H9 (cell line): ENCODE measurements at regions not wholly inside any gene's neighbourhood (a gene's known extent, or its start where the extent isn't known, plus 50 kb on each side); places are given as distances from the start of the nearest gene placed in this dataset.

Experiments used
- DNase-seq: peaks from one replicate; pipeline ENCODE4 v3.0.0-alpha.2; 2017
- H2AFZ ChIP-seq: one replicate; pipeline ENCODE4 v1.6.1; 2013; ENCODE audit warnings: mild to moderate bottlenecking, low read length, control low read depth, moderate library complexity
- H2AK5ac ChIP-seq: 2 replicates; pipeline ENCODE4 v1.6.1; 2013; ENCODE audit warnings: low read length, control low read depth, mixed read lengths; ENCODE audit not compliant: insufficient read length
- H2BK120ac ChIP-seq: one replicate; pipeline ENCODE4 v1.6.1; 2013; ENCODE audit warnings: low read depth, mild to moderate bottlenecking, low read length, control low read depth, inconsistent platforms; ENCODE audit not compliant: poor library complexity, severe bottlenecking
- H2BK12ac ChIP-seq: 2 replicates; pipeline ENCODE4 v1.6.1; 2013; ENCODE audit warnings: low read length, control low read depth, mixed read lengths, low read depth; ENCODE audit not compliant: insufficient read length
- H2BK15ac ChIP-seq: 2 replicates; pipeline ENCODE4 v1.6.1; 2013; ENCODE audit warnings: low read depth, low read length, control low read depth
- H2BK20ac ChIP-seq: one replicate; pipeline ENCODE4 v1.6.1; 2013; ENCODE audit warnings: low read depth, mild to moderate bottlenecking, low read length, control low read depth, inconsistent platforms; ENCODE audit not compliant: poor library complexity, severe bottlenecking
- H2BK5ac ChIP-seq: 2 replicates; pipeline ENCODE4 v1.6.1; 2013; ENCODE audit warnings: low read length, control low read depth, mixed read lengths; ENCODE audit not compliant: insufficient read length
- H3K14ac ChIP-seq: 2 replicates; pipeline ENCODE4 v1.6.1; 2013; ENCODE audit warnings: low read length, control low read depth; ENCODE audit not compliant: insufficient read depth
- H3K18ac ChIP-seq: 2 replicates; pipeline ENCODE4 v1.6.1; 2013; ENCODE audit warnings: low read depth, mild to moderate bottlenecking, mixed read lengths, low read length, control low read depth; ENCODE audit not compliant: insufficient read length
- H3K23ac ChIP-seq: 2 replicates; pipeline ENCODE4 v1.6.1; 2013; ENCODE audit warnings: low read length, control low read depth, mixed read lengths, low read depth; ENCODE audit not compliant: insufficient read length
- H3K23me2 ChIP-seq: 2 replicates; pipeline ENCODE4 v1.6.1; 2013; ENCODE audit warnings: low read depth, mild to moderate bottlenecking, mixed read lengths, low read length, control low read depth; ENCODE audit not compliant: insufficient read length, poor library complexity, severe bottlenecking
- H3K27ac ChIP-seq: 2 replicates; pipeline ENCODE4 v1.5.1; 2013; ENCODE audit warnings: low read length, control low read depth, mixed read lengths, low read depth; ENCODE audit not compliant: insufficient read length
- H3K27me3 ChIP-seq: 2 replicates; pipeline ENCODE4 v1.6.1; 2013; ENCODE audit warnings: low read length, control low read depth, inconsistent platforms; ENCODE audit not compliant: insufficient read depth
- H3K4ac ChIP-seq: 2 replicates; pipeline ENCODE4 v1.6.1; 2013; ENCODE audit warnings: low read depth, mild to moderate bottlenecking, control low read depth, inconsistent platforms, low read length, moderate library complexity
- H3K4me1 ChIP-seq: 2 replicates; pipeline ENCODE4 v1.6.1; 2013; ENCODE audit warnings: low read length, control low read depth, inconsistent platforms; ENCODE audit not compliant: insufficient read depth
- H3K4me2 ChIP-seq: 2 replicates; pipeline ENCODE4 v1.6.1; 2013; ENCODE audit warnings: low read length, control low read depth, mixed read lengths; ENCODE audit not compliant: insufficient read length, insufficient read depth
- H3K56ac ChIP-seq: 2 replicates; pipeline ENCODE4 v1.6.1; 2013; ENCODE audit warnings: low read depth, mild to moderate bottlenecking, mixed read lengths, low read length, control low read depth; ENCODE audit not compliant: insufficient read length
- H3K79me1 ChIP-seq: 2 replicates; pipeline ENCODE4 v1.6.1; 2013; ENCODE audit warnings: low read depth, mild to moderate bottlenecking, moderate library complexity, low read length, control low read depth, inconsistent platforms; ENCODE audit not compliant: insufficient read depth, poor library complexity, severe bottlenecking
- H3K79me2 ChIP-seq: 2 replicates; pipeline ENCODE4 v1.6.1; 2013; ENCODE audit warnings: low read length, control low read depth, inconsistent platforms; ENCODE audit not compliant: insufficient read depth
- H3K9ac ChIP-seq: 2 replicates; pipeline ENCODE4 v1.6.1; 2013; ENCODE audit warnings: low read length, control low read depth, mixed read lengths; ENCODE audit not compliant: insufficient read length; ENCODE audit errors: extremely low read depth
- H3K9me3 ChIP-seq: one replicate; pipeline ENCODE4 v1.6.1; 2013; ENCODE audit warnings: low read depth, low read length, inconsistent platforms; ENCODE audit not compliant: control insufficient read depth
- H3T11ph ChIP-seq: one replicate; pipeline ENCODE4 v1.6.1; 2013; ENCODE audit warnings: mild to moderate bottlenecking, low read length, control low read depth, inconsistent platforms
- H4K20me1 ChIP-seq: one replicate; pipeline ENCODE4 v1.6.1; 2013; ENCODE audit not compliant: control insufficient read depth, insufficient read length, insufficient read depth
- H4K5ac ChIP-seq: 2 replicates; pipeline ENCODE4 v1.6.1; 2013; ENCODE audit warnings: low read depth, mild to moderate bottlenecking, mixed read lengths, low read length, control low read depth; ENCODE audit not compliant: insufficient read length
- H4K8ac ChIP-seq: replicated peaks from 2 replicates; pipeline ENCODE4 v1.6.1; 2013; ENCODE audit warnings: low read length, control low read depth, mixed read lengths, low read depth; ENCODE audit not compliant: insufficient read length
- H4K91ac ChIP-seq: 2 replicates; pipeline ENCODE4 v1.6.1; 2013; ENCODE audit warnings: low read depth, mild to moderate bottlenecking, moderate library complexity, mixed read lengths, low read length, control low read depth; ENCODE audit not compliant: insufficient read length
- H3K27ac Mint-ChIP-seq, 3 experiments: 2 replicates in 2 of 3; 3 replicates in 1 of 3; pipeline ENCODE4 v1.8.0; 2020 to 2021; ENCODE audit warnings: mixed read lengths in 3 of 3, mild to moderate bottlenecking in 1 of 3, moderate library complexity in 1 of 3
- H3K27me3 Mint-ChIP-seq: 2 replicates; pipeline ENCODE4 v1.8.0; 2021; ENCODE audit warnings: low read depth, mild to moderate bottlenecking, moderate library complexity, mixed read lengths
- H3K36me3 Mint-ChIP-seq, 3 experiments: 2 replicates in 2 of 3; 3 replicates in 1 of 3; pipeline ENCODE4 v1.8.0; 2020 to 2021; ENCODE audit warnings: low read depth in 3 of 3, mixed read lengths in 3 of 3; ENCODE audit not compliant: insufficient read depth in 1 of 3
- H3K4me1 Mint-ChIP-seq, 2 experiments: 2 replicates each; pipeline ENCODE4 v1.8.0; 2020; ENCODE audit warnings: mixed read lengths in 2 of 2
- H3K4me3 Mint-ChIP-seq, 2 experiments: 2 replicates in 1 of 2; 3 replicates in 1 of 2; pipeline ENCODE4 v1.8.0; 2020 to 2021; ENCODE audit warnings: mild to moderate bottlenecking in 2 of 2, mixed read lengths in 2 of 2, moderate library complexity in 1 of 2
- H3K9me3 Mint-ChIP-seq, 2 experiments: 2 replicates in 1 of 2; 3 replicates in 1 of 2; pipeline ENCODE4 v1.8.0; 2020; ENCODE audit warnings: mild to moderate bottlenecking in 2 of 2, mixed read lengths in 2 of 2, moderate library complexity in 1 of 2
- TF ChIP-seq, protein P1 (sequence below): fragments of 200-600 bp; sonication (generic); conservative IDR thresholded peaks from 3 replicates; pipeline ENCODE4 v1.8.0; 2021; ENCODE audit warnings: antibody characterized with exemption, mild to moderate bottlenecking

- no peak overlapping the region for H3K27ac ChIP-seq
- no peaks in the 10 kb centered on the region for H3K9me3 ChIP-seq
- H3K79me2 ChIP-seq: no peaks in the 10 kb centered on the region
- no peak overlapping the region for H3K56ac ChIP-seq
- H4K5ac ChIP-seq: no peak overlapping the region
- no peak overlapping the region for H3K18ac ChIP-seq
- H3K79me1 ChIP-seq: no peaks in the 10 kb centered on the region
- DNase-seq: no peak
- H3K9ac ChIP-seq: no peak overlapping the region
- H4K20me1 ChIP-seq: no peaks in the 10 kb centered on the region
- peaks cover 9% of the 10 kb centered on the region for H3K4me1 ChIP-seq
- H2BK120ac ChIP-seq: no peak overlapping the region
- TF ChIP-seq, protein P1, sequence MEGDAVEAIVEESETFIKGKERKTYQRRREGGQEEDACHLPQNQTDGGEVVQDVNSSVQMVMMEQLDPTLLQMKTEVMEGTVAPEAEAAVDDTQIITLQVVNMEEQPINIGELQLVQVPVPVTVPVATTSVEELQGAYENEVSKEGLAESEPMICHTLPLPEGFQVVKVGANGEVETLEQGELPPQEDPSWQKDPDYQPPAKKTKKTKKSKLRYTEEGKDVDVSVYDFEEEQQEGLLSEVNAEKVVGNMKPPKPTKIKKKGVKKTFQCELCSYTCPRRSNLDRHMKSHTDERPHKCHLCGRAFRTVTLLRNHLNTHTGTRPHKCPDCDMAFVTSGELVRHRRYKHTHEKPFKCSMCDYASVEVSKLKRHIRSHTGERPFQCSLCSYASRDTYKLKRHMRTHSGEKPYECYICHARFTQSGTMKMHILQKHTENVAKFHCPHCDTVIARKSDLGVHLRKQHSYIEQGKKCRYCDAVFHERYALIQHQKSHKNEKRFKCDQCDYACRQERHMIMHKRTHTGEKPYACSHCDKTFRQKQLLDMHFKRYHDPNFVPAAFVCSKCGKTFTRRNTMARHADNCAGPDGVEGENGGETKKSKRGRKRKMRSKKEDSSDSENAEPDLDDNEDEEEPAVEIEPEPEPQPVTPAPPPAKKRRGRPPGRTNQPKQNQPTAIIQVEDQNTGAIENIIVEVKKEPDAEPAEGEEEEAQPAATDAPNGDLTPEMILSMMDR: no peak; the same call in 2 of the 3 replicates
- peaks cover 34 to 38% of the 10 kb centered on the region in 2 experiments for H3K4me1 Mint-ChIP-seq
- H2BK20ac ChIP-seq: no peak overlapping the region
- no peak overlapping the region for H2AK5ac ChIP-seq
- H3K36me3 Mint-ChIP-seq: peaks cover 0 to 8% (median 2%) of the 10 kb centered on the region in 3 experiments; a peak in 2 of 7 replicates
- no peaks in the 10 kb centered on the region for H3K23me2 ChIP-seq
- no peak overlapping the region for H2AFZ ChIP-seq
- H3K4me2 ChIP-seq: no peak overlapping the region
- H3T11ph ChIP-seq: no peak overlapping the region
- no peak overlapping the region for H2BK5ac ChIP-seq
- peaks cover 19% of the 10 kb centered on the region for H3K27me3 Mint-ChIP-seq
- no peak overlapping the region for H4K91ac ChIP-seq
- no peak overlapping the region for H3K27ac Mint-ChIP-seq
- H3K14ac ChIP-seq: no peak overlapping the region
- no peak overlapping the region for H2BK12ac ChIP-seq
- H3K23ac ChIP-seq: no peak overlapping the region
- H3K4ac ChIP-seq: no peak overlapping the region
- H3K27me3 ChIP-seq: no peaks in the 10 kb centered on the region; the same call in 1 of the 2 replicates
- H3K4me3 Mint-ChIP-seq: no peak overlapping the region
- H4K8ac ChIP-seq: no peak overlapping the region
- no peak overlapping the region for H2BK15ac ChIP-seq
- peaks cover 2 to 6% of the 10 kb centered on the region in 2 experiments; a peak in 3 of 5 replicates for H3K9me3 Mint-ChIP-seq
Measured at GRCh38 chr12:13798162-13798561, 183.2 kb downstream of the GRIN2B start.
